IPS DF 6.9 (cell line): ENCODE measurements at regions not wholly inside any gene's neighbourhood (a gene's known extent, or its start where the extent isn't known, plus 50 kb on each side); places are given as distances from the start of the nearest gene placed in this dataset.

ENCODE experiments used
- DNase-seq: peaks from one replicate; pipeline ENCODE4 v3.0.0-alpha.2; 2013; ENCODE audit warnings: low read depth, low spot score
- H3K27ac ChIP-seq: one replicate; pipeline ENCODE4 v1.5.1; 2013; ENCODE audit warnings: low read length, control low read depth
- H3K27me3 ChIP-seq: 2 replicates; pipeline ENCODE4 v1.6.1; 2013; ENCODE audit warnings: mild to moderate bottlenecking, low read length; ENCODE audit not compliant: control insufficient read depth, insufficient read depth
- H3K36me3 ChIP-seq: 2 replicates; pipeline ENCODE4 v1.6.1; 2013; ENCODE audit warnings: low read length; ENCODE audit not compliant: control insufficient read depth, insufficient read depth
- H3K4me1 ChIP-seq: 2 replicates; pipeline ENCODE4 v1.6.1; 2013; ENCODE audit warnings: low read length; ENCODE audit not compliant: control insufficient read depth, insufficient read depth
- H3K4me3 ChIP-seq: 2 replicates; pipeline ENCODE4 v1.5.1; 2013; ENCODE audit warnings: mild to moderate bottlenecking, low read length
- H3K9me3 ChIP-seq: 2 replicates; pipeline ENCODE4 v1.6.1; 2013; ENCODE audit warnings: low read length, inconsistent platforms; ENCODE audit not compliant: control insufficient read depth, insufficient read depth
- WGBS: extraction: QIAGEN DNeasy Blood & Tissue Kit; methylation state at CpG from one replicate; pipeline ENCODE4 v1.1.7; 2013; ENCODE audit warnings: mixed read lengths, missing lambda C conversion rate; ENCODE audit not compliant: insufficient read length, insufficient coverage; 5-methylcytosine and 5-hydroxymethylcytosine counted together

DNA sequence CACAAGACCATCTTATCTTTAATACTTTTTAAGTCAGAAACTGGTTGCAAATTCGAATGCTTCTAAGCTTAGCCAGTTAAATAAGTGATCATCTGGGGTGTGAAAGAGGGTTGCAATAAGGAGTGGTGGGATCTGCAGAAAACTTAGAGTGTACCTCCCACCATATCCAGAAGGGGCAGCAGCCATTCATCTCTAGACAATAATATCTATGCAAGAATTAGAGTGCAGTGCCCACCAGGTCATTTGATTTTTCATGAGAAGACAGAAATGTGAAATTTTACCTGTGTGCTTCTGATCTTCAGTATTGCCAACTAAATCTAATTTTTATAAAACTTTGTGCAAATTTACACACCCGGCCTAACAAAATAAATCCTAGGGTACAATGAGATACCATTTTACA, 127.2 kb upstream of the SP4 start:
- WGBS, result no CpG with 5 or more reads among the region's 2 CpGs
- Histone ChIP-seq H3K9me3 (no peaks in the 10 kb centered on the region), H3K4me1 (no peaks in the 10 kb centered on the region), H3K4me3 (no peak overlapping the region), H3K27ac (no peak overlapping the region), H3K27me3 (no peaks in the 10 kb centered on the region; the same call in 1 of the 2 replicates), H3K36me3 (no peaks in the 10 kb centered on the region)
- DNase-seq, result no peak

GRCh38 chr7:21304808-21305375, 123.0 kb upstream of the SP4 start:
- Histone ChIP-seq H3K9me3 (no peaks in the 10 kb centered on the region), H3K27ac (no peak overlapping the region), H3K36me3 (no peaks in the 10 kb centered on the region), H3K4me3 (no peak overlapping the region), H3K27me3 (no peaks in the 10 kb centered on the region), H3K4me1 (no peaks in the 10 kb centered on the region)
- WGBS, result no CpG with 5 or more reads among the region's 4 CpGs
- DNase-seq, result no peak

- H3K27me3 ChIP-seq, result no peaks in the 10 kb centered on the region
- H3K4me1 ChIP-seq, result no peaks in the 10 kb centered on the region
- H3K4me3 ChIP-seq, result no peak overlapping the region
- no peaks in the 10 kb centered on the region for H3K36me3 ChIP-seq
- no peaks in the 10 kb centered on the region for H3K9me3 ChIP-seq
- WGBS, result no CpG with 5 or more reads among the region's 3 CpGs
- no peak overlapping the region for H3K27ac ChIP-seq
- no peak for DNase-seq
Measured at GRCh38 chr7:21305455-21306235, 122.2 kb upstream of the SP4 start.

DNA sequence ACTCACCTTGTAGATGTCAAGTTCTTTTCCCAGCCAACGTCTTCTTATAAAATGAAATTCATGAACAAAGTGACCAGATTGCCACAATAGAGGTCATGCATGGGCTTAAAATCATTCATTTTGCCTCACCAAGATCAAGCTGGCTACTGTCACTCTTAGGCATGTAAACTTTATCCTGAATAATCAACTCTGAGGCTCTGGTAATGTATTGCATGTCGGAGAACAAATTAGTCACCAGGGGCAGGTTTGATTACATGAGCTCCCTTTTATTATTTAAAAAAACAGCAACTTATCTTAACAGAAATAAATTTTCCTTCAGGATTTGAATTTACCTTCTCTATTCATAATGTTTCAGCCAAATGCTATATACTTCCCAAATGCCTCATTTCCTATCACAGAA, 112.9 kb upstream of the SP4 start:
- H3K4me3 ChIP-seq, result no peak overlapping the region
- H3K4me1 ChIP-seq, result no peaks in the 10 kb centered on the region
- no peaks in the 10 kb centered on the region for H3K36me3 ChIP-seq
- no peak for DNase-seq
- H3K27ac ChIP-seq, result no peak overlapping the region
- no peaks in the 10 kb centered on the region for H3K27me3 ChIP-seq
- WGBS, result no CpG with 5 or more reads among the region's 2 CpGs
- H3K9me3 ChIP-seq, result no peaks in the 10 kb centered on the region

DNA sequence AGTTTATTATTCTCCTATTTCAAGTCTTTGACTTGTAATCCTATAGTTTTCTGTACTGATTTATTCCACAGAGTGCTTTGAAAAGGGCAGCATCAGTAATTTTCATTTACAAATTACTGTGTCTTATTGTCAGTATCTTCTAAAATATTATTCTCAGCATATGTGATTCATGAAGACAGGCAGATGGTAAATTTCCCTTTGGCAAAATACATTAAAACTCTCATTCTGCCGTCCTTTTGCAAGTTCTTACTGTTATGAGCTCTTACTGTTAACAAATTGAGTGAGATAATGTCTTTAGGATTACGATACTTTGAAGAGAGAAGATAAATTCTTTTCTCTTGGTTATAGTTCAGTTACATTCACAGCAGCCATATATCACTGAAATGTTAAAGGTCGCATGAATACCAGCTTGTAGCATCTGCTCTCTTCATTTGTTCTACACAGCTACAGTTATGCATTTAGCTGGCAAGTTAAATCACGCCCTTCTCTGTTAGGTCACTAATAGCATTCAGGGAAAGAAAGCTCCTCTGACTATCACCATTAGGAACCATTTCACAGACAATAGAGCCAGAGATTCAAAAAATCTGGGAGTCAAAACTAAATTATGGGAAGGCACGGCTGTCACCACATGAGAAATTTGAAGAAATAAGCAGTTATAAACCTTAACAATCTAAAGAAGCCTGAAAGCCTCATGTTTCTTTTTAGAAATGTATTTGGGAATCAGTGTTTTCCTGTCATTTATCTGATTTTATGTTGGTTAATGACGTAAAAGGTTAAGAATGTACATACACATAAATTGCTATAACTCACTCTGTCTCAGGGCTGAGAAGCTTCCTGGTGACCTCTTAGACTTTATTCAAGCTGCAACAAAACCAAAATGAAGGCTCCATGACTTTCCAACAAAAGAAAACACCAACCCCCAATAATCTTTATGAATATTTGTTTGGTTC, 109.6 kb upstream of the SP4 start:
- Histone ChIP-seq H3K4me3 (no peak overlapping the region), H3K9me3 (no peaks in the 10 kb centered on the region), H3K27ac (no peak overlapping the region), H3K27me3 (no peaks in the 10 kb centered on the region), H3K4me1 (no peaks in the 10 kb centered on the region), H3K36me3 (no peaks in the 10 kb centered on the region)
- DNase-seq, result no peak
- WGBS, result no CpG with 5 or more reads among the region's 6 CpGs

DNA sequence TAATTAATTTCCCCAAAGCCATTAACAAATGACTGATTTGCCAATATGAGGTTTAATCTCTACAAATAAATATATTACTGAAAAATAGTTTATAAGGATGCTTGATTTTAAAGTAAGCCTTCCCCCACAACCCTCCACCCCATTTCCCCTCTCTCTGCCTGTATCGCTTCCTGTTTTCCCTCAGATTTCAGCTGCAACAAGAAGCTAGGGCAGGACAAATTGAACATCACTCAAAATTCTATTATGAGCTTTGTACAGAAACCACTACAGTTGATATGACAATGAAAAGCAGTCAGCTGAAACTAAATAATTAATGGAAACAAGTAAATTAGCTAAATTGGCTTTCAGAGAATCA, 109.0 kb upstream of the SP4 start:
- no CpG with 5 or more reads among the region's 1 CpG for WGBS
- no peak overlapping the region for H3K4me3 ChIP-seq

DNA sequence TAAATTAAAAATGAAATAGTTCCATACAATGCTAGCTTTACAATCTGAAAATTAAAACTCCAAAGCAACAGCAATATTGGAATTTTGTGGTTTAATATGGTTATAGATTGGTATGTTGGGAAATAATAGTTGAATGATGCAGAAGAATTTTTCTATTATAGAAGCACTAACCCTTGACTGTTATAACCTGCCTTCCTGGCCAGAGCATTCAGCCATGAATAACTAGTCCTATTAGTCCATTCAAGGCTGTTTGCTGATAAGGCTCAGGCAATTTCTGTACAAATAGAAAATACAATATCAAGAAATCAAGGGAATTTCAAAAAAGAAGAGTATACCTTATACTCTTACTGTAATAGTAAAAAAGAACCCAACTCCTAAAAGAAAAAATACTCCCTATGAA, 101.6 kb upstream of the SP4 start:
- no peaks in the 10 kb centered on the region for H3K9me3 ChIP-seq
- no peaks in the 10 kb centered on the region for H3K27me3 ChIP-seq
- no peak overlapping the region for H3K4me3 ChIP-seq
- DNase-seq, result no peak
- H3K36me3 ChIP-seq, result no peaks in the 10 kb centered on the region
- H3K4me1 ChIP-seq, result peaks cover 1% of the 10 kb centered on the region; the same call in 1 of the 2 replicates
- H3K27ac ChIP-seq, result no peak overlapping the region

More for the DNA sequence above, 109.0 kb upstream of the SP4 start:
- no peaks in the 10 kb centered on the region for H3K36me3 ChIP-seq
- no peaks in the 10 kb centered on the region for H3K4me1 ChIP-seq
- H3K27me3 ChIP-seq, result no peaks in the 10 kb centered on the region
- no peaks in the 10 kb centered on the region for H3K9me3 ChIP-seq
- H3K27ac ChIP-seq, result no peak overlapping the region
- DNase-seq, result no peak

- no peak overlapping the region for H3K27ac ChIP-seq
- H3K9me3 ChIP-seq, result no peaks in the 10 kb centered on the region
- no CpG with 5 or more reads among the region's 3 CpGs for WGBS
- no peak overlapping the region for H3K4me3 ChIP-seq
- no peak for DNase-seq
- H3K27me3 ChIP-seq, result no peaks in the 10 kb centered on the region
- H3K36me3 ChIP-seq, result no peaks in the 10 kb centered on the region
- H3K4me1 ChIP-seq, result peaks cover 1% of the 10 kb centered on the region; the same call in 1 of the 2 replicates
Measured at GRCh38 chr7:21326921-21327320, 101.0 kb upstream of the SP4 start.

- WGBS, result no CpG with 5 or more reads among the region's 4 CpGs
Measured at GRCh38 chr7:21327422-21328409, 100.2 kb upstream of the SP4 start.

More at GRCh38 chr7:21327422-21328409, 100.2 kb upstream of the SP4 start:
- H3K27me3 ChIP-seq, result no peaks in the 10 kb centered on the region
- H3K9me3 ChIP-seq, result no peaks in the 10 kb centered on the region
- no peak for DNase-seq
- H3K4me3 ChIP-seq, result no peak overlapping the region
- peaks cover 1% of the 10 kb centered on the region; the same call in 1 of the 2 replicates for H3K4me1 ChIP-seq
- H3K36me3 ChIP-seq, result no peaks in the 10 kb centered on the region
- H3K27ac ChIP-seq, result no peak overlapping the region
